IPS-NIHi11 (cell line): ENCODE measurements at regions not wholly inside any gene's neighbourhood (a gene's known extent, or its start where the extent isn't known, plus 50 kb on each side); places are given as distances from the start of the nearest gene placed in this dataset.

ENCODE experiments used
- DNase-seq: peaks from one replicate; pipeline ENCODE4 v3.0.0; 2012; ENCODE audit warnings: mixed read lengths, low spot score

- DNase-seq: no peak
Measured at GRCh38 chr2:20539776-20540586, 93.1 kb downstream of the RHOB start.

GRCh38 chr2:20540587-20541293, 93.9 kb downstream of the RHOB start:
- no peak for DNase-seq

- no peak for DNase-seq
Measured at GRCh38 chr2:20541294-20541640, 94.4 kb downstream of the RHOB start.

GRCh38 chr2:20541651-20542050, 94.8 kb downstream of the RHOB start:
- no peak for DNase-seq

GRCh38 chr2:20542269-20542668, 95.4 kb downstream of the RHOB start:
- no peak for DNase-seq

- DNase-seq: no peak
Measured at GRCh38 chr2:20542746-20543468, 96.0 kb downstream of the RHOB start.

- no peak for DNase-seq
Measured at GRCh38 chr2:20543469-20544152, 96.7 kb downstream of the RHOB start.

GRCh38 chr2:20544153-20544747, 97.4 kb downstream of the RHOB start:
- no peak for DNase-seq

GRCh38 chr2:20549144-20549543, 101.8 kb downstream of the HS1BP3 start:
- DNase-seq: no peak

GRCh38 chr2:20549691-20550348, 101.1 kb downstream of the HS1BP3 start:
- DNase-seq: no peak

GRCh38 chr2:20551260-20551944, 99.5 kb downstream of the HS1BP3 start:
- no peak for DNase-seq

GRCh38 chr2:20551945-20552328, 99.0 kb downstream of the HS1BP3 start:
- no peak for DNase-seq

GRCh38 chr2:20552847-20553246, 98.1 kb downstream of the HS1BP3 start:
- DNase-seq: no peak

- DNase-seq: no peak
Measured at GRCh38 chr2:20553580-20553979, 97.3 kb downstream of the HS1BP3 start.

- no peak for DNase-seq
Measured at GRCh38 chr2:20555954-20556353, 94.9 kb downstream of the HS1BP3 start.

GRCh38 chr2:20556756-20557155, 94.1 kb downstream of the HS1BP3 start:
- DNase-seq: no peak

GRCh38 chr2:20557226-20557625, 93.7 kb downstream of the HS1BP3 start:
- no peak for DNase-seq

- peak; percentile 43 for DNase-seq
Measured at GRCh38 chr2:20557635-20558034, 93.3 kb downstream of the HS1BP3 start.

- DNase-seq: no peak
Measured at GRCh38 chr2:20558391-20559150, 92.3 kb downstream of the HS1BP3 start.

GRCh38 chr2:20559277-20559676, 91.6 kb downstream of the HS1BP3 start:
- DNase-seq: no peak
